Fibroblast of lung (primary cell): ENCODE measurements at regions not wholly inside any gene's neighbourhood (a gene's known extent, or its start where the extent isn't known, plus 50 kb on each side); places are given as distances from the start of the nearest gene placed in this dataset.

Source experiments
- DNase-seq, 2 donors: peaks; one replicate each; pipeline versions ENCODE4 v3.0.0 to v3.0.0-alpha.2; 2010; ENCODE audit warnings: low read depth in 2 of 2
- H2AFZ ChIP-seq: 2 replicates; pipeline ENCODE4 v1.5.1; 2012; ENCODE audit warnings: low read length, control low read depth, inconsistent platforms
- H3K27ac ChIP-seq: 2 replicates; pipeline ENCODE4 v1.5.1; 2011; ENCODE audit warnings: low read length, control low read depth; ENCODE audit not compliant: insufficient read depth
- H3K27me3 ChIP-seq: 2 replicates; pipeline ENCODE4 v1.5.1; 2011; ENCODE audit warnings: mild to moderate bottlenecking, low read length; ENCODE audit not compliant: control insufficient read depth, insufficient read depth
- H3K36me3 ChIP-seq: 2 replicates; pipeline ENCODE4 v1.5.1; 2011; ENCODE audit warnings: low read length; ENCODE audit not compliant: control insufficient read depth, insufficient read depth
- H3K4me1 ChIP-seq: 2 replicates; pipeline ENCODE4 v1.5.1; 2011; ENCODE audit warnings: low read length; ENCODE audit not compliant: control insufficient read depth, insufficient read depth; ENCODE audit errors: extremely low read depth
- H3K4me2 ChIP-seq: 2 replicates; pipeline ENCODE4 v1.5.1; 2011; ENCODE audit warnings: low read length, control low read depth; ENCODE audit not compliant: insufficient read depth; ENCODE audit errors: extremely low read depth
- H3K4me3 ChIP-seq, 4 experiments: fragments of 200-600 bp in 1 of 4; sonication (generic) in 1 of 4; replicated peaks in 1 of 4; 2 replicates each; pipeline ENCODE4 v1.5.1; 2011 to 2016; ENCODE audit warnings: low read length in 4 of 4, low read depth in 3 of 4, mild to moderate bottlenecking in 3 of 4, control low read depth in 2 of 4, inconsistent platforms in 1 of 4, mixed read lengths in 1 of 4; ENCODE audit not compliant: insufficient read depth in 1 of 4; ENCODE audit errors: control extremely low read depth in 1 of 4
- H3K79me2 ChIP-seq: 2 replicates; pipeline ENCODE4 v1.5.1; 2012; ENCODE audit warnings: mild to moderate bottlenecking, low read length, inconsistent platforms; ENCODE audit not compliant: control insufficient read depth, insufficient read depth
- H3K9ac ChIP-seq: 2 replicates; pipeline ENCODE4 v1.5.1; 2011; ENCODE audit warnings: mild to moderate bottlenecking, low read length, control low read depth; ENCODE audit not compliant: insufficient read depth
- H3K9me3 ChIP-seq: 2 replicates; pipeline ENCODE4 v1.5.1; 2012; ENCODE audit warnings: low read depth, low read length; ENCODE audit not compliant: control insufficient read depth, insufficient read depth
- H4K20me1 ChIP-seq: 2 replicates; pipeline ENCODE4 v1.5.1; 2011; ENCODE audit warnings: low read length; ENCODE audit not compliant: control insufficient read depth, insufficient read depth; ENCODE audit errors: extremely low read depth
- CTCF ChIP-seq, 2 donors: IDR thresholded peaks in 1 of 2; conservative IDR thresholded peaks in 1 of 2; 1 replicate in 1 of 2; 2 replicates in 1 of 2; pipeline ENCODE4 v1.5.1; 2011 to 2012; ENCODE audit warnings: low read length in 2 of 2, control low read depth in 1 of 2, inconsistent platforms in 1 of 2, low read depth in 1 of 2, mild to moderate bottlenecking in 1 of 2
- EZH2 ChIP-seq: IDR thresholded peaks from 2 replicates; pipeline ENCODE4 v1.5.1; 2012; ENCODE audit warnings: low read length, control low read depth, mild to moderate bottlenecking; ENCODE audit errors: missing control alignments

GRCh38 chr3:72682936-72683452 is 165.3 kb downstream of the SHQ1 start:
- no peak overlapping the region for H3K9ac ChIP-seq
- H3K4me3 ChIP-seq: no peak overlapping the region
- no peak for DNase-seq
- H3K4me1 ChIP-seq: no peaks in the 10 kb centered on the region
- peaks cover 7% of the 10 kb centered on the region for H3K27me3 ChIP-seq
- no peaks in the 10 kb centered on the region for H3K9me3 ChIP-seq
- no peaks in the 10 kb centered on the region for H4K20me1 ChIP-seq
- no peak overlapping the region for H3K27ac ChIP-seq
- TF ChIP-seq CTCF (conservative IDR thresholded peaks at IDR 0.05 in 1 of 2, IDR thresholded peaks at IDR 0.05 in 1 of 2; ENCODE audit: low read depth in 1 of 2, low read length in 2 of 2) (no peak), EZH2 (no peak)
- no peak overlapping the region for H2AFZ ChIP-seq
- H3K4me2 ChIP-seq: no peak overlapping the region
- no peaks in the 10 kb centered on the region for H3K36me3 ChIP-seq
- H3K79me2 ChIP-seq: no peaks in the 10 kb centered on the region

DNA sequence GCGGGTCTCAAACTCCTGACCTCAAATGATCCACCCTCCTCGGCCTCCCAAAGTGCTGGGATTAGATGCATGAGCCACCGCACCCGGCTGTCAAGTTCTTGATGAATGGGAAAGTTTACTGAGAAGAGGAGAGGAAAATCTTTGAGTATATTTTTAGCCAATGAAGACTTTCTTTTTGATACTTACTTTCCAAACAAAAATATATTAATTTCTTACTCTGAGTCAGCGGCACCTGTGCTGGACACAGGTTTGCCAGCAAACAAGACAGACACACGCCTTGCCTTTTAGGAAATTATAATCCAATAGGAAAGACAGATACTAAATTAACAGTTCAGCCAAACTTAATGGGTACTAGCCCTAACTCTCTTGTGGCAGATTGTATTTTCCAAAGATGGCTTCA is 166.6 kb downstream of the SHQ1 start:
- H3K27me3 ChIP-seq: peaks cover 7% of the 10 kb centered on the region
- no peak for DNase-seq

DNA sequence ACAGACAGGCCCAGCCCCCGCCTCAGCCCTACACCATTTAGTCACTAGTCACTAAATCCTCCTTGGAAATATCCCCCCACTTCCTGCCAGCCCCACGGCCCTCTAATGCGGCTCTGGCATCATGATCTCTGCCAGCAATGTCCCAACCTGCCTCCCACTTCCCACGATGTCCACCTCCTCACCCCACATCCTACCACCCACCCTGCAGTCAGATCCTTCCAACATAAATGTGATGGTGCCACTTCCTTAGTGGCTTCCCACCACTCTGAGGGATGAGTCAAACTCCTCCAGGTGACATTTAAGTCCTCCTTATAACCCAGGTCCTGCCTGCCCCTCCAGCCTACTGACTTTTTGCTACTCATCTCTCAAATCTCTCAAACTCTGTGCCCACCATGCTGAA is 167.5 kb downstream of the SHQ1 start:
- Histone ChIP-seq H3K4me1 (no peaks in the 10 kb centered on the region), H2AFZ (no peak overlapping the region), H3K27ac (no peak overlapping the region), H3K79me2 (no peaks in the 10 kb centered on the region), H3K36me3 (no peaks in the 10 kb centered on the region), H3K4me2 (no peak overlapping the region), H4K20me1 (no peaks in the 10 kb centered on the region), H3K9me3 (no peaks in the 10 kb centered on the region), H3K4me3 (no peak overlapping the region), H3K9ac (no peak overlapping the region), H3K27me3 (peaks cover 7% of the 10 kb centered on the region)
- no peak for DNase-seq
- TF ChIP-seq CTCF (conservative IDR thresholded peaks at IDR 0.05 in 1 of 2, IDR thresholded peaks at IDR 0.05 in 1 of 2; ENCODE audit: low read depth in 1 of 2, low read length in 2 of 2) (no peak), EZH2 (no peak)

More for the DNA sequence above, 166.6 kb downstream of the SHQ1 start:
- no peaks in the 10 kb centered on the region for H4K20me1 ChIP-seq
- no peak overlapping the region for H3K4me2 ChIP-seq
- no peaks in the 10 kb centered on the region for H3K79me2 ChIP-seq
- H3K27ac ChIP-seq: no peak overlapping the region
- no peak overlapping the region for H3K9ac ChIP-seq
- TF ChIP-seq EZH2 (no peak), CTCF (conservative IDR thresholded peaks at IDR 0.05 in 1 of 2, IDR thresholded peaks at IDR 0.05 in 1 of 2; ENCODE audit: low read depth in 1 of 2, low read length in 2 of 2) (no peak)
- no peak overlapping the region for H2AFZ ChIP-seq
- H3K4me3 ChIP-seq: no peak overlapping the region
- H3K9me3 ChIP-seq: no peaks in the 10 kb centered on the region
- H3K36me3 ChIP-seq: no peaks in the 10 kb centered on the region
- H3K4me1 ChIP-seq: no peaks in the 10 kb centered on the region
